HepG2 (cell line): ENCODE measurements at regions not wholly inside any gene's neighbourhood (a gene's known extent, or its start where the extent isn't known, plus 50 kb on each side); places are given as distances from the start of the nearest gene placed in this dataset.

Experiments used
- ATAC-seq: fragments of 200-7000 bp; cut with Tn5 transposase; 3 replicates; pipeline ENCODE4 v1.9.1; 2020; ENCODE audit warnings: mild to moderate bottlenecking, moderate library complexity
- BruUV-seq: library from RNA; stranded (reverse); fragments of 400-500 nt; replicated peaks from 2 replicates; lab custom pipeline; 2021; lab: Mats Ljungman, UMichigan
- CTCF ChIA-PET: fragments of 300-600 bp; formaldehyde crosslinking; extraction: SDS; loops from one replicate; lab custom pipeline; 2021; ENCODE audit warnings: low total read pairs, inconsistent platforms, low intra/inter-chr PET ratio; lab: Yijun Ruan, JAX
- POLR2A ChIA-PET: fragments of 350-600 bp; sonication (Branson Sonifier 250); formaldehyde crosslinking; loops from one replicate; lab custom pipeline; 2020; ENCODE audit warnings: antibody characterized with exemption, inconsistent platforms; lab: Yijun Ruan, JAX
- DNase-seq: peaks from one replicate; pipeline ENCODE4 v3.0.0-alpha.2; 2015; ENCODE audit warnings: low spot score
- FAIRE-seq: peaks from 3 replicates; lab custom pipeline; 2011; peaks lifted over from hg19 to GRCh38; lab: Jason Lieb, UNC
- H2AFZ ChIP-seq: one replicate; pipeline ENCODE4 v1.6.1; 2011; ENCODE audit warnings: low read length, inconsistent platforms
- H3K27ac ChIP-seq: fragments of 300-600 bp; 3 replicates; pipeline ENCODE4 v1.8.0; 2011; ENCODE audit warnings: mixed run types, mild to moderate bottlenecking, mixed read lengths, low read length, inconsistent platforms; ENCODE audit not compliant: insufficient read depth; ENCODE audit errors: extremely low read length
- H3K27me3 ChIP-seq, 2 experiments: fragments of 200-600 bp in 1 of 2; 2 replicates in 1 of 2; 3 replicates in 1 of 2; pipeline versions ENCODE4 v1.6.0 to v1.8.0; 2011; ENCODE audit warnings: low read length in 2 of 2, mild to moderate bottlenecking in 2 of 2, moderate library complexity in 2 of 2, inconsistent platforms in 1 of 2; ENCODE audit not compliant: insufficient read depth in 2 of 2, control insufficient read depth in 1 of 2
- H3K36me3 ChIP-seq, 2 experiments: fragments of 200-600 bp in 1 of 2; replicated peaks in 1 of 2; 2 replicates in 1 of 2; 3 replicates in 1 of 2; pipeline versions ENCODE4 v1.5.1 to v1.8.0; 2011; ENCODE audit warnings: low read length in 2 of 2, inconsistent platforms in 1 of 2; ENCODE audit not compliant: insufficient read depth in 2 of 2, control insufficient read depth in 1 of 2
- H3K4me1 ChIP-seq: 2 replicates; pipeline ENCODE4 v1.5.1; 2012; ENCODE audit warnings: low read length, inconsistent platforms; ENCODE audit not compliant: insufficient read depth
- H3K4me2 ChIP-seq: 2 replicates; pipeline ENCODE4 v1.6.0; 2011; ENCODE audit warnings: low read depth, low read length, inconsistent platforms
- H3K4me3 ChIP-seq, 3 experiments: fragments of 200-600 bp in 1 of 3; sonication (generic), shearing (Covaris generic) in 1 of 3; replicated peaks in 1 of 3; 2 replicates each; pipeline ENCODE4 v1.5.1; 2011 to 2016; ENCODE audit warnings: low read length in 3 of 3, inconsistent platforms in 2 of 3, low read depth in 2 of 3, mild to moderate bottlenecking in 2 of 3, control low read depth in 1 of 3, mixed read lengths in 1 of 3; ENCODE audit not compliant: insufficient read depth in 1 of 3
- H3K79me2 ChIP-seq: one replicate; pipeline ENCODE4 v1.6.1; 2011; ENCODE audit warnings: low read length, inconsistent platforms; ENCODE audit not compliant: insufficient read depth
- H3K9ac ChIP-seq: 2 replicates; pipeline ENCODE4 v1.6.0; 2011; ENCODE audit warnings: mild to moderate bottlenecking, low read depth, low read length, inconsistent platforms; ENCODE audit not compliant: insufficient read depth
- H3K9me3 ChIP-seq: 2 replicates; pipeline ENCODE4 v1.5.1; 2012; ENCODE audit warnings: mild to moderate bottlenecking, low read length
- H4K20me1 ChIP-seq: 2 replicates; pipeline ENCODE4 v1.6.0; 2011; ENCODE audit warnings: inconsistent platforms, mild to moderate bottlenecking, low read length, moderate library complexity; ENCODE audit not compliant: insufficient read depth
- JUN ChIP-seq: sonication (generic); formaldehyde crosslinking; IDR thresholded peaks from 2 replicates; pipeline ENCODE4 v1.4.0; 2020; ENCODE audit warnings: mild to moderate bottlenecking, missing genetic modification reagents
- PHF5A ChIP-seq: IDR thresholded peaks from one replicate; pipeline ENCODE4 v1.6.1; 2018; ENCODE audit warnings: low read depth, missing genetic modification reagents; ENCODE audit not compliant: unreplicated experiment
- RBM22 ChIP-seq: fragments of 200-400 bp; formaldehyde crosslinking; optimal IDR thresholded peaks from 2 replicates; pipeline ENCODE3; 2017; ENCODE audit warnings: mild to moderate bottlenecking, low read length, moderate library complexity
- ZGPAT ChIP-seq: IDR thresholded peaks from 2 replicates; pipeline ENCODE4 v1.6.1; 2016; ENCODE audit warnings: mild to moderate bottlenecking
- ZNF180 ChIP-seq: sonication (generic); formaldehyde crosslinking; IDR thresholded peaks from 2 replicates; pipeline ENCODE4 v1.4.0; 2020; ENCODE audit warnings: low read depth, missing genetic modification reagents, borderline replicate concordance
- ZNF20 ChIP-seq: sonication (generic); formaldehyde crosslinking; IDR thresholded peaks from 2 replicates; pipeline ENCODE4 v1.4.0; 2020; ENCODE audit warnings: mild to moderate bottlenecking, moderate library complexity, missing genetic modification reagents
- ZNF550 ChIP-seq: sonication (generic); formaldehyde crosslinking; IDR thresholded peaks from 2 replicates; pipeline ENCODE4 v1.4.0; 2020; ENCODE audit warnings: mild to moderate bottlenecking, missing genetic modification reagents, borderline replicate concordance
- ZSCAN31 ChIP-seq: sonication (generic); formaldehyde crosslinking; IDR thresholded peaks from 2 replicates; pipeline ENCODE4 v1.5.0; 2020; ENCODE audit warnings: low read depth, mild to moderate bottlenecking, missing genetic modification reagents
- WGBS: methylation state at CpG from one replicate; pipeline ENCODE4 v1.1.6; 2017; ENCODE audit warnings: low lambda C conversion rate; 5-methylcytosine and 5-hydroxymethylcytosine counted together
- in situ Hi-C: cut with HindIII; loops from 2 replicates; pipeline ENCODE4 v1.10.0; 2017; ENCODE audit warnings: low pct_unique_long_range_greater_than_20kb; ENCODE audit not compliant: extremely low pct_ligation_motif_present
- intact Hi-C: fragments of 100-400 bp; cut with micrococcal nuclease; formaldehyde crosslinking; loops from one replicate; pipeline ENCODE4 v1.10.0; 2022; ENCODE audit not compliant: unreplicated experiment
- TF ChIP-seq, protein P1 (sequence below): IDR thresholded peaks from 2 replicates; pipeline ENCODE4 v1.6.1; 2016; ENCODE audit warnings: mild to moderate bottlenecking, missing biosample characterization, missing genetic modification reagents
- TF ChIP-seq, protein P2 (sequence below): sonication (generic); formaldehyde crosslinking; IDR thresholded peaks from 2 replicates; pipeline ENCODE4 v1.5.0; 2020; ENCODE audit warnings: mild to moderate bottlenecking, missing genetic modification reagents, borderline replicate concordance

DNA sequence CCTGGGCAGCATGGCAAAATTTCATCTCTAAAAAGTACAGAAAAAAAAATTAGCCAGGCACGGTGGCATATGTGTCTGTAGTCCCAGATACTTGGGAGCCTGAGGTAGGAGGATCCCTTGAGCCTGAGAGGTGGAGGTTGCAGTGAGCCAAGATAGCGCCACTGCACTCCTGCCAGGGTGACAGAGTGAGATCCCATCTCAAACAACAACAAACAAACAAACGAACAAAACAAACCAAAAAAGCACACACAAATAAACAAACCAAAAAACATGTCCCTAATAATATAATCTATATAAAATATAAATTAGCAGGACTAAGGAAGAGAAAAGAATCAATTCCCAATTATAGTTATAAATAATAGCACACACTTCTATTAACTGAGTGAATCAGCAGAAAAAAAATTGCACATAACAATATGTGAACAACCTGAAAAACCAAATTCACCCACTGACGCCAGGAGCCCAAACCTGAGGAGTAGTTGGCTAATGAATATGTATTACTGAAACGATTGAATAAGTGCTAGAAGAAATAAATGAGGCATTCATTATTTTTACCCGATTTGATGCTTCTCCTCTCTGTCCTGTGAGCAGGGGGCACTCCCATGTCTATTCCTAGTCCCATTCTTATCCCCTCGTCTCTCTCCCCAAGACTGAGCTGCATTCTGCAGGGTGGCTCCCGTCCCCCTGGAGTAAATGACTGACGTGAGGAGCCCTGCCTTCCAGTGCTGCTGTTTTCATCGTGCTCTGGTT, 108.2 kb upstream of the TOP3B start:
- Histone ChIP-seq H3K4me1 (peaks cover 44% of the 10 kb centered on the region), H3K4me2 (no peak overlapping the region), H3K4me3 (no peak overlapping the region), H3K9ac (no peak overlapping the region), H3K79me2 (no peaks in the 10 kb centered on the region), H3K27me3 (peaks cover 0 to 25% of the 10 kb centered on the region in 2 experiments; a peak in 2 of 5 replicates), H3K27ac (no peak overlapping the region), H2AFZ (no peak overlapping the region), H3K9me3 (no peaks in the 10 kb centered on the region), H3K36me3 (no peaks in the 10 kb centered on the region), H4K20me1 (no peaks in the 10 kb centered on the region)
- ChIA-PET POLR2A (no interaction called here), CTCF (no interaction called here)
- DNase-seq (no peak), ATAC-seq (no peak), FAIRE-seq (no peak)
- in situ Hi-C loops = no loop called here
- no TSS peak for BruUV-seq
- 32% methylated on average over 10 of the region's 10 CpGs for WGBS
- no peak for TF ChIP-seq ZNF180
- TF ChIP-seq ZGPAT (CRISPR knock-in tag) = no peak
- TF ChIP-seq, protein P1, sequence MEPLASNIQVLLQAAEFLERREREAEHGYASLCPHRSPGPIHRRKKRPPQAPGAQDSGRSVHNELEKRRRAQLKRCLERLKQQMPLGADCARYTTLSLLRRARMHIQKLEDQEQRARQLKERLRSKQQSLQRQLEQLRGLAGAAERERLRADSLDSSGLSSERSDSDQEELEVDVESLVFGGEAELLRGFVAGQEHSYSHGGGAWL = no peak
- no peak for TF ChIP-seq ZNF20 (CRISPR knock-in tag)
- no peak for TF ChIP-seq PHF5A
- TF ChIP-seq JUN (CRISPR knock-in tag) = no peak
- TF ChIP-seq RBM22 = no peak
- TF ChIP-seq, protein P2, sequence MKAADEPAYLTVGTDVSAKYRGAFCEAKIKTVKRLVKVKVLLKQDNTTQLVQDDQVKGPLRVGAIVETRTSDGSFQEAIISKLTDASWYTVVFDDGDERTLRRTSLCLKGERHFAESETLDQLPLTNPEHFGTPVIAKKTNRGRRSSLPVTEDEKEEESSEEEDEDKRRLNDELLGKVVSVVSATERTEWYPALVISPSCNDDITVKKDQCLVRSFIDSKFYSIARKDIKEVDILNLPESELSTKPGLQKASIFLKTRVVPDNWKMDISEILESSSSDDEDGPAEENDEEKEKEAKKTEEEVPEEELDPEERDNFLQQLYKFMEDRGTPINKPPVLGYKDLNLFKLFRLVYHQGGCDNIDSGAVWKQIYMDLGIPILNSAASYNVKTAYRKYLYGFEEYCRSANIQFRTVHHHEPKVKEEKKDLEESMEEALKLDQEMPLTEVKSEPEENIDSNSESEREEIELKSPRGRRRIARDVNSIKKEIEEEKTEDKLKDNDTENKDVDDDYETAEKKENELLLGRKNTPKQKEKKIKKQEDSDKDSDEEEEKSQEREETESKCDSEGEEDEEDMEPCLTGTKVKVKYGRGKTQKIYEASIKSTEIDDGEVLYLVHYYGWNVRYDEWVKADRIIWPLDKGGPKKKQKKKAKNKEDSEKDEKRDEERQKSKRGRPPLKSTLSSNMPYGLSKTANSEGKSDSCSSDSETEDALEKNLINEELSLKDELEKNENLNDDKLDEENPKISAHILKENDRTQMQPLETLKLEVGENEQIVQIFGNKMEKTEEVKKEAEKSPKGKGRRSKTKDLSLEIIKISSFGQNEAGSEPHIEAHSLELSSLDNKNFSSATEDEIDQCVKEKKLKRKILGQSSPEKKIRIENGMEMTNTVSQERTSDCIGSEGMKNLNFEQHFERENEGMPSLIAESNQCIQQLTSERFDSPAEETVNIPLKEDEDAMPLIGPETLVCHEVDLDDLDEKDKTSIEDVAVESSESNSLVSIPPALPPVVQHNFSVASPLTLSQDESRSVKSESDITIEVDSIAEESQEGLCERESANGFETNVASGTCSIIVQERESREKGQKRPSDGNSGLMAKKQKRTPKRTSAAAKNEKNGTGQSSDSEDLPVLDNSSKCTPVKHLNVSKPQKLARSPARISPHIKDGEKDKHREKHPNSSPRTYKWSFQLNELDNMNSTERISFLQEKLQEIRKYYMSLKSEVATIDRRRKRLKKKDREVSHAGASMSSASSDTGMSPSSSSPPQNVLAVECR = no peak
- no peak for TF ChIP-seq ZNF550 (CRISPR knock-in tag)
- no peak for TF ChIP-seq ZSCAN31
- intact Hi-C loops = no loop called here
